ENCODE measurements at regions not wholly inside any gene's neighbourhood (a gene's known extent, or its start where the extent isn't known, plus 50 kb on each side); places are given as distances from the start of the nearest gene placed in this dataset.
"Not testable (repeated sequence)": the region's sequence is repeated elsewhere in the genome, so short reads cannot be mapped to it uniquely, and the experiment has no call there.

DNA sequence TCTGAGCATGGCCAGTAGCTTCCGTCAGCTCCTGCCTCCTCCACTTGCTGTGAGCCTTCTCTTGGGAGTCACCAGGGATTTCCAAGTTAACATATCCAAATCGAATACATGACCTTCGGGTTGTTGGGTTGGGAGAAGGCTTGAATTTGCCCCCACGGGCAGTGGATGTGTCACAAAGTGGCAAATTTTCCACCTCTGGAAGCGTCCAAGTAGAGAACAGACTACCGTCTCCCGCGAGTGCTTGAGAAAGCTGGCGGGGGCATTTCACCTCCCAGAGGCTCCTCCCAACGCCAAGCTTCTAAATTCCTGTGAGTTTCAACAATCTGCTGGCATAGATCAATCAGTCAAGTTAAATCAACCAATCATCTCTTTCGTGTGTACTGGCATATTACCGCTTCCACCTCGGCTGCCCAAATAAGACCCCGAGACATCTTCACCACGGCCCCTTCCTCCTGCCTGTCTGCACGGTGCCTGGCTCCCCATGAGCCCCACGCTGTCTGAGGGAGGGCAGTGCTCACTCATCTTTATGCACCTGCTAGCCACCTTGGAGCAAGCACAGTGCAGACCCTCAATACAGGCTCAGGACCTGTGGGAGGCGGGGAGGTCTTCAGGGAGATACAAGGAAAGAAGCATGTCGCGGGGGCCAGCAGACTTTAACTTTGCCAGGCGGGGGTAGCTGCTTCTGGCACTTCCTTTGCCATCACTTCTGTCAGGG is 79.1 kb downstream of the MRPL36 start:
- no peaks in the 10 kb centered on the region for H3K36me3 ChIP-seq (ENCODE audit: control insufficient read depth, insufficient read depth, low read length)
- no peak overlapping the region for H3K4me3 ChIP-seq (replicated peaks; ENCODE audit: low read depth, low read length)
- DNase-seq (ENCODE audit: extremely low read depth, insufficient read length), result no peak
- TF ChIP-seq, protein P1, sequence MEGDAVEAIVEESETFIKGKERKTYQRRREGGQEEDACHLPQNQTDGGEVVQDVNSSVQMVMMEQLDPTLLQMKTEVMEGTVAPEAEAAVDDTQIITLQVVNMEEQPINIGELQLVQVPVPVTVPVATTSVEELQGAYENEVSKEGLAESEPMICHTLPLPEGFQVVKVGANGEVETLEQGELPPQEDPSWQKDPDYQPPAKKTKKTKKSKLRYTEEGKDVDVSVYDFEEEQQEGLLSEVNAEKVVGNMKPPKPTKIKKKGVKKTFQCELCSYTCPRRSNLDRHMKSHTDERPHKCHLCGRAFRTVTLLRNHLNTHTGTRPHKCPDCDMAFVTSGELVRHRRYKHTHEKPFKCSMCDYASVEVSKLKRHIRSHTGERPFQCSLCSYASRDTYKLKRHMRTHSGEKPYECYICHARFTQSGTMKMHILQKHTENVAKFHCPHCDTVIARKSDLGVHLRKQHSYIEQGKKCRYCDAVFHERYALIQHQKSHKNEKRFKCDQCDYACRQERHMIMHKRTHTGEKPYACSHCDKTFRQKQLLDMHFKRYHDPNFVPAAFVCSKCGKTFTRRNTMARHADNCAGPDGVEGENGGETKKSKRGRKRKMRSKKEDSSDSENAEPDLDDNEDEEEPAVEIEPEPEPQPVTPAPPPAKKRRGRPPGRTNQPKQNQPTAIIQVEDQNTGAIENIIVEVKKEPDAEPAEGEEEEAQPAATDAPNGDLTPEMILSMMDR (IDR thresholded peaks at IDR 0.05; ENCODE audit: insufficient read depth, low read length, poor library complexity, severe bottlenecking), result no peak
- no peaks in the 10 kb centered on the region; the same call in 1 of the 2 replicates for H3K27me3 ChIP-seq (replicated peaks; ENCODE audit: control insufficient read depth, insufficient read depth, low read length)

DNA sequence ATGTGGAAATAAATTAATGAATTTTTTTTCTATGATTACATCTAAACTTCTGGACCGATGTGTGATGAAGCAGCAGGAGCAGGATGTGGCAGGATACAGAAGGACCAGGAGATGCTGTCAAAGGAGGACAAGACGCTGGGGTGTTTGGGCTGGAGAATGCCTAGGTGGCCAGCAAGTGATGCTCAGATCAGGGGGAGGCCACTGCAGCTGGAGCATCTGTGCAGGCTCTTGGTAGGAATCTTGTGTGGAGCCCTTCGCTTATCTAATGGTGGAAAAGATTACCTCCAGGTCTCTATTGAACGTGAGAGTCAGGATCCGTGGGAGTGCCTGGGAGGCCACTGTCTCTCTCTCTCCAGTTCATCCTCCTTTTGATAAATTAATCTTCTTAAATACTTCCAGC is 79.8 kb downstream of the MRPL36 start:
- no peaks in the 10 kb centered on the region for H3K36me3 ChIP-seq (ENCODE audit: control insufficient read depth, insufficient read depth, low read length)
- H3K27me3 ChIP-seq (replicated peaks; ENCODE audit: control insufficient read depth, insufficient read depth, low read length), result no peaks in the 10 kb centered on the region; the same call in 1 of the 2 replicates
- DNase-seq (ENCODE audit: extremely low read depth, insufficient read length), result no peak
- no peak overlapping the region for H3K4me3 ChIP-seq (replicated peaks; ENCODE audit: low read depth, low read length)
- TF ChIP-seq, protein P1 (IDR thresholded peaks at IDR 0.05; ENCODE audit: insufficient read depth, low read length, poor library complexity, severe bottlenecking), result no peak

DNA sequence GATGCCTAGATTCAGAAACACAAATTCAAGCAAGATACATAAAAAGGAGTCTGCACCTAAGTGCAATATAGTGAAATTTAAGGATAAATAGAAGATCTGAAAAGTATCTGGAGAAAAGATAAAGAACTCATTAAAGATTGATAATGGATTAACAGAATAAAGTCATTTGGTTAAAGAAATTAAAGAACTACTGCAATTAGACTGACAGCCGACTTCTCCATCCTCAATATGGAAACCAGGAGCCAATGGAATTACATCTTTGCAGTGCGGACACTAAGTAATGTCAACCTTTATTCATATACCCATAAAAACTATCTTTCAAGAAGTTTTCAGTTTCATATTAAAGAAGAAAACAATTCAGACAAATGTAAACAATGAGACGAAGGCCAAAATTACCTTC is 81.0 kb downstream of the MRPL36 start:
- H3K27me3 ChIP-seq (replicated peaks; ENCODE audit: control insufficient read depth, insufficient read depth, low read length), result no peaks in the 10 kb centered on the region; the same call in 1 of the 2 replicates
- H3K36me3 ChIP-seq (ENCODE audit: control insufficient read depth, insufficient read depth, low read length), result no peaks in the 10 kb centered on the region
- no peak for DNase-seq (ENCODE audit: extremely low read depth, insufficient read length)
- TF ChIP-seq, protein P1 (IDR thresholded peaks at IDR 0.05; ENCODE audit: insufficient read depth, low read length, poor library complexity, severe bottlenecking), result no peak
- no peak overlapping the region for H3K4me3 ChIP-seq (replicated peaks; ENCODE audit: low read depth, low read length)

GRCh38 chr5:1710091-1710490 is 89.5 kb downstream of the MRPL36 start:
- H3K36me3 ChIP-seq (ENCODE audit: control insufficient read depth, insufficient read depth, low read length); H3K27me3 ChIP-seq (replicated peaks; ENCODE audit: control insufficient read depth, insufficient read depth, low read length); DNase-seq (ENCODE audit: extremely low read depth, insufficient read length); H3K4me3 ChIP-seq (replicated peaks; ENCODE audit: low read depth, low read length): not testable (repeated sequence)

DNA sequence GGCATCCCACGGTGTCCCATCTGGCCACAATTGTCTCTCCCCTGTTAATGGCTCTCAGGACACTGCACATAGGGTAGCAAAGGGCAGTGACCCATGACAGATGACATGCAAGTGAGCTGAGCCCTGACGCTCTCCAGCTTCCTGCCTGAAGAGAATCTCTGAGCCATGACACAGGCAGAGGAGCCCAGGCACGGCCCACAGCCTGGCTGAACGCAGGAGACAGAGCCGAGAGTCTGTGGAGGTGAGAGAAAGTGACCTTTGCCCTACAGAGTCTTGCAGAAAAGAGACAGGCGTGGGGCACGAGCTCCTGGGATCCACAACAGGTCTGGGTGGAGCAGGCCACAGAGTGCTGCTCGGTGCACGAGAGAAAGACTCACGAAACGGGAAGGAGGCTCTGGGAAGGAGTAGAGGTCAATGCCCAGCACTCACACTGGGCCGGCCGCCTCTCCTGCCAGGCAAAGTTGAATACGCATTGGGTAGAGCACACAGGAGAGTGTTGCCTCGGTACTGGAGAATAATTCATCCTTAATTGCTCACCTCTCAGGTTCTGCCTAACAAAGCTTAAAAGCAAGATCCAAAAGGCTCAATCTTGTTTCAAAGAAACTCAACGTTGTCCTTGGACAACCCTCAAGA is 90.3 kb downstream of the MRPL36 start:
- no peak overlapping the region for H3K4me3 ChIP-seq (replicated peaks; ENCODE audit: low read depth, low read length)

DNA sequence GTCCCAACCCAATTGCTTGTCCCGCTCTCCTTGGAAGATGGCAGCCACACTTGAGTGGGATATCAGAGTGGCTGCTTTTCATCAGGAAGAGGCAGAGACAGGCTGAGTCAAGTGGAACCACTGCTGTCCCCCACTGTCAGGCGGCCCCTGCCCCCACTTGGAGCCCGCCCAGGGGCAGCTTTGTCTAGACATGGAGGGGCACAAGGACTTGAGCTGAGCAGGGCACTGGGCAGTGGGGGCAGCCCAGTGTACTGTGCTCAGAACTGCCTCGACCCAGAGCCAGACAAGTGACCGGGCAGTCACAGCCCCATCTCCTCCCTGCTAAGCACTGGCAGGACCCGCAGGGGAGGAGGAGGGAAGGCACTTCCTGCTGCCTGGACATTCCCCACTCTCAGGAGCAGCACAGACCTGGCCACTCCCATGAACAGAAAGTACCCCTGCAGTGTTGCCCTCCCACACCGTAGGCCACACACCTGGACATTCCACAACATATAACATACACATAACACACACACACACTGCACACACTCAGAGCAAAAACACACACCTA is 91.0 kb downstream of the MRPL36 start:
- Histone ChIP-seq H3K27me3 (replicated peaks; ENCODE audit: control insufficient read depth, insufficient read depth, low read length) (peaks cover 2% of the 10 kb centered on the region; the same call in 1 of the 2 replicates), H3K4me3 (replicated peaks; ENCODE audit: low read depth, low read length) (no peak overlapping the region), H3K36me3 (ENCODE audit: control insufficient read depth, insufficient read depth, low read length) (no peaks in the 10 kb centered on the region)
- no peak for DNase-seq (ENCODE audit: extremely low read depth, insufficient read length)
- TF ChIP-seq, protein P1 (IDR thresholded peaks at IDR 0.05; ENCODE audit: insufficient read depth, low read length, poor library complexity, severe bottlenecking), result no peak

More for the DNA sequence above, 90.3 kb downstream of the MRPL36 start:
- TF ChIP-seq, protein P1 (IDR thresholded peaks at IDR 0.05; ENCODE audit: insufficient read depth, low read length, poor library complexity, severe bottlenecking), result no peak
- no peak for DNase-seq (ENCODE audit: extremely low read depth, insufficient read length)
- H3K27me3 ChIP-seq (replicated peaks; ENCODE audit: control insufficient read depth, insufficient read depth, low read length), result peaks cover 2% of the 10 kb centered on the region; the same call in 1 of the 2 replicates
- no peaks in the 10 kb centered on the region for H3K36me3 ChIP-seq (ENCODE audit: control insufficient read depth, insufficient read depth, low read length)
